ENCODE measurements at regions not wholly inside any gene's neighbourhood (a gene's known extent, or its start where the extent isn't known, plus 50 kb on each side); places are given as distances from the start of the nearest gene placed in this dataset.
A peak's percentile ranks its signal among the peaks of the same experiment; 100 is the strongest.
"Not testable (repeated sequence)": the region's sequence is repeated elsewhere in the genome, so short reads cannot be mapped to it uniquely, and the experiment has no call there.

- DNase-seq (ENCODE audit: low spot score), result not testable (repeated sequence)
Measured at GRCh38 chr3:144023543-144023942, 51.9 kb downstream of the DIPK2A start.

DNA sequence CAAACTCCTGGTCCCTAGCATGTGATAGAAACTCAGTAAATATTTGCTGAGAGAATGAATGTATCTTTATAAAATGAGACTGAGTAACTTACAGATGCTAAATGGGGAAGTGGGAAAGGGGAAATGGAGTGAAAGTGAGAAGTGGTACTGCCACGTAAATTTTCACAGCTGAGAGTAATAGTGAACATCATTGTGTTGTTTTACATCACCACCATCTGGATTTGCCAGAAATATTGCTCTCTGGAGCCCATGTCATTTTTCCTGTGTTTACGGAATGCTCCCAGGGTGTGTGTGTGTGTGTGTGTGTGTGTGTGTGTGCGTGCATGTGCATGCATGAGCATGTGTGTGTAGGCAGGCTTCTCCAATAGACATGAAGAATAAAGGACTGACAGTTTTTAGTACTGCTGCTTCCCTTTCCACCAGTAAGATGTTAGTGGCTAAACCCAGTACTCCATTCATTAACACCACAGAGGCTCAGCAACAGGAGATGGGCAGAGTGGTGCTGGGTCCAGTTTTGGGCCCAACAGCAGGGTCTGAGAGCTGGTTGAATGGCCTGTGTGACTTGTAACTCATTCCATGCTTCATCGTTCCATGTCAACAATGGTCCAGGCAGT lies 57.3 kb downstream of the DIPK2A start:
- TF ChIP-seq CTCF (IDR thresholded peaks at IDR 0.05; ENCODE audit: extremely low read depth, missing control alignments), result no peak
- DNase-seq (ENCODE audit: low spot score), result peak; percentile 39

- no peak for DNase-seq (ENCODE audit: low spot score)
- TF ChIP-seq CTCF (IDR thresholded peaks at IDR 0.05; ENCODE audit: extremely low read depth, missing control alignments), result no peak
Measured at GRCh38 chr3:144029769-144030168, 58.1 kb downstream of the DIPK2A start.

GRCh38 chr3:144031938-144032337 lies 60.3 kb downstream of the DIPK2A start:
- no peak for DNase-seq (ENCODE audit: low spot score)
- no peak for TF ChIP-seq CTCF (IDR thresholded peaks at IDR 0.05; ENCODE audit: extremely low read depth, missing control alignments)

DNA sequence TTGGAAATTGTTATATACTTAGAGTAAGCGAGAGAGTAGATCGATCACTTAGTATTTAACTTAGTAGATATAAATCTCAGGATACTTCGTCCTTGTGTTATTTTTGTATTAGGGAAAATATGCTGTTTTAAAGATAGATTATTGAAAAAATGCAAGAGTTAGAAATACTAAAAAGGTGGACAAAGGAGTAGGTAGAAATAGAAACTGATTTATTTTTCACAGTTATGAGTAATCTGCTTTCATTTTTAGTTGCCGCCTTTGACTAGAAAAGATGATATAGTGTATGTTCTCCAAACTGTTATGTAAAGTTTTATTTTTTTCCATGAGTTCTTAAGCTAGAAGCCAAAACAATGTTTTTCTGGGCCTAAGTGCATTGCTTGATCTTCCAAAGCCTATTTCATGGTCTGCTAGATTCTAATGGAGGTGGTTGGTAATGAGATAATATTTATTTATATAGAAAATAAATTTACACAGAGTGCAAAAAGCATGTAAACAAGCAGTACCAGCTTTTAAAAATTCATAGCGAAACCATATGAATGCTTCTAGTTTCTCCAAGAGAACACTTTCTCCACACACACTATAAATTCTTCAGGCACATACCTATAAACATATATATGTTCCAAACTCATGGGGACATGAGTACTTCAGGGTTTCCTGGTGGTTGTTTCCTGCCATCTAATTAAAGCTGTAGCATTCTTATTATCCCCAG lies 61.1 kb downstream of the DIPK2A start:
- DNase-seq (ENCODE audit: low spot score), result peak; percentile 32
- TF ChIP-seq CTCF (IDR thresholded peaks at IDR 0.05; ENCODE audit: extremely low read depth, missing control alignments), result no peak

DNA sequence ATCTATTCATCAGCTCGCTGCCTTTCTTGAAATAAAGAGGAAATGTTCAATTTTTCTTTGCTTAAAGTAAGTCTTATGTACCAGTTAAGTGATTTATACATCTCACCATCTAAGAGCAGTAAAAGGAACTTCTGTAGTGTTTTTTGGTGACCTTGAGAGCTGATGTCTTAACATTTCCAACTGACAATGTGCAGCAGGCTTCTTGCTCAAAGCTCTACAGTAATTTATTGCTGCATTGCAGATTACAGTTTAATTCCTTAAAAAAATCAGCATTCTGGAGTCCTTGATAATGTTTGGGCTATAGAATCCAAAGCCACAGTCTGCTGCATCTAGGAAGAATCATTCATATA lies 61.6 kb downstream of the DIPK2A start:
- TF ChIP-seq CTCF (IDR thresholded peaks at IDR 0.05; ENCODE audit: extremely low read depth, missing control alignments), result no peak
- no peak for DNase-seq (ENCODE audit: low spot score)

- DNase-seq (ENCODE audit: low spot score), result no peak
- no peak for TF ChIP-seq CTCF (IDR thresholded peaks at IDR 0.05; ENCODE audit: extremely low read depth, missing control alignments)
Measured at GRCh38 chr3:144033863-144034262, 62.2 kb downstream of the DIPK2A start.
